ENCODE measurements at regions not wholly inside any gene's neighbourhood (a gene's known extent, or its start where the extent isn't known, plus 50 kb on each side); places are given as distances from the start of the nearest gene placed in this dataset.

GRCh38 chr13:40494946-40495620 is 171.4 kb downstream of the FOXO1 start:
- no peak for DNase-seq

- no peak for DNase-seq
These were observed 170.8 kb downstream of the FOXO1 start for GRCh38 chr13:40495621-40496001.

- no peak for DNase-seq
These were observed 170.2 kb downstream of the FOXO1 start for GRCh38 chr13:40496035-40496810.

GRCh38 chr13:40498461-40498860 is 168.0 kb downstream of the FOXO1 start:
- no peak for DNase-seq

GRCh38 chr13:40502236-40502635 is 164.2 kb downstream of the FOXO1 start:
- no peak for DNase-seq

- DNase-seq: no peak
These were observed 163.4 kb downstream of the FOXO1 start for GRCh38 chr13:40503011-40503410.

GRCh38 chr13:40503966-40504591 is 162.4 kb downstream of the FOXO1 start:
- no peak for DNase-seq

GRCh38 chr13:40504641-40505040 is 161.8 kb downstream of the FOXO1 start:
- no peak for DNase-seq

- no peak for DNase-seq
These were observed 161.2 kb downstream of the FOXO1 start for GRCh38 chr13:40505196-40505595.

All from activated T-cell treated with anti-CD3 and anti-CD28 coated beads for 4 hours (primary cell).